ENCODE measurements at regions not wholly inside any gene's neighbourhood (a gene's known extent, or its start where the extent isn't known, plus 50 kb on each side); places are given as distances from the start of the nearest gene placed in this dataset.

DNA sequence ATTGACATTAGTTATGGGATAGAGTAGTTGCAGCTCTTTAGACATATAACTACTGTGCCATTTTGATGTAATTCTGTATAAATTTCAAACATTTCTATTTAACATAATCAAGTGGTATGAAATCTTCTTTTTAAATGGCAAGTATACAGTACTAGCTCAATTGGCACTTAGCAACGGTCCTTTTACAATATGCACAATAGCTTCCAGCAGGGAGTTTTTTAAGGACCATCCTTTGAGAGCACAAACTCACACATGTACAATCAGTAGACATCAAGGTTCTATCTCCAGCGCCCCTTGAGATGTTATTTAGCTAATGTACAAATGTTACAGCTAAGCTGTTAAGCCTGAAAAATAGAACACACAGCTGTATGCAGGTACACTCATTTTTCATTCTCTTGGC, 480.7 kb downstream of the TFEC start:
- TF ChIP-seq, protein P1, sequence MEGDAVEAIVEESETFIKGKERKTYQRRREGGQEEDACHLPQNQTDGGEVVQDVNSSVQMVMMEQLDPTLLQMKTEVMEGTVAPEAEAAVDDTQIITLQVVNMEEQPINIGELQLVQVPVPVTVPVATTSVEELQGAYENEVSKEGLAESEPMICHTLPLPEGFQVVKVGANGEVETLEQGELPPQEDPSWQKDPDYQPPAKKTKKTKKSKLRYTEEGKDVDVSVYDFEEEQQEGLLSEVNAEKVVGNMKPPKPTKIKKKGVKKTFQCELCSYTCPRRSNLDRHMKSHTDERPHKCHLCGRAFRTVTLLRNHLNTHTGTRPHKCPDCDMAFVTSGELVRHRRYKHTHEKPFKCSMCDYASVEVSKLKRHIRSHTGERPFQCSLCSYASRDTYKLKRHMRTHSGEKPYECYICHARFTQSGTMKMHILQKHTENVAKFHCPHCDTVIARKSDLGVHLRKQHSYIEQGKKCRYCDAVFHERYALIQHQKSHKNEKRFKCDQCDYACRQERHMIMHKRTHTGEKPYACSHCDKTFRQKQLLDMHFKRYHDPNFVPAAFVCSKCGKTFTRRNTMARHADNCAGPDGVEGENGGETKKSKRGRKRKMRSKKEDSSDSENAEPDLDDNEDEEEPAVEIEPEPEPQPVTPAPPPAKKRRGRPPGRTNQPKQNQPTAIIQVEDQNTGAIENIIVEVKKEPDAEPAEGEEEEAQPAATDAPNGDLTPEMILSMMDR (IDR thresholded peaks at IDR 0.05 in 2 of 3, conservative IDR thresholded peaks at IDR 0.05 in 1 of 3; ENCODE audit: insufficient read depth in 2 of 3, low read depth in 1 of 3, low read length in 3 of 3): no peak
- TF ChIP-seq, protein P2, sequence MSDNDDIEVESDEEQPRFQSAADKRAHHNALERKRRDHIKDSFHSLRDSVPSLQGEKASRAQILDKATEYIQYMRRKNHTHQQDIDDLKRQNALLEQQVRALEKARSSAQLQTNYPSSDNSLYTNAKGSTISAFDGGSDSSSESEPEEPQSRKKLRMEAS (CRISPR knock-in tag; IDR thresholded peaks at IDR 0.05): no peak
- TF ChIP-seq TCF7 (IDR thresholded peaks at IDR 0.05; ENCODE audit: borderline replicate concordance) (no peak), HSF4 (CRISPR knock-in tag; IDR thresholded peaks at IDR 0.05; ENCODE audit: borderline replicate concordance) (no peak), CEBPB (tag; IDR thresholded peaks at IDR 0.05) (no peak), ZNF644 (tag; IDR thresholded peaks at IDR 0.05; ENCODE audit: low read depth) (no peak), SRSF1 (IDR thresholded peaks at IDR 0.05; ENCODE audit: low read depth, low read length) (no peak), L3MBTL2 (IDR thresholded peaks at IDR 0.05) (no peak)
